A549 (cell line): ENCODE measurements at regions not wholly inside any gene's neighbourhood (a gene's known extent, or its start where the extent isn't known, plus 50 kb on each side); places are given as distances from the start of the nearest gene placed in this dataset.

Experiments used
- ATAC-seq, 2 experiments: fragments of 200-7000 bp in 1 of 2; fragments of >200 bp in 1 of 2; cut with Nextera tagmentation in 1 of 2; cut with Tn5 transposase in 1 of 2; 3 replicates each; pipeline versions ENCODE4 v1.8.0 to v1.9.1; 2018 to 2020; ENCODE audit warnings: mild to moderate bottlenecking in 1 of 2, moderate library complexity in 1 of 2
- CTCF ChIA-PET: fragments of 300-600 bp; sonication (Branson Sonifier 250); formaldehyde crosslinking; extraction: SDS; loops from one replicate; lab custom pipeline; 2021; ENCODE audit warnings: antibody characterized with exemption, inconsistent platforms; lab: Yijun Ruan, JAX
- POLR2A ChIA-PET: fragments of 350-600 bp; formaldehyde crosslinking; extraction: SDS; loops from one replicate; lab custom pipeline; 2021; ENCODE audit warnings: antibody characterized with exemption, inconsistent platforms; lab: Yijun Ruan, JAX
- DNase-seq, 2 experiments: peaks; one replicate each; pipeline versions ENCODE4 v3.0.0 to v3.0.0-alpha.2; 2011 to 2016; ENCODE audit warnings: low read depth in 1 of 2, low spot score in 1 of 2
- FAIRE-seq: peaks from 2 replicates; lab custom pipeline; 2011; peaks lifted over from hg19 to GRCh38; lab: Jason Lieb, UNC
- H3K27ac ChIP-seq, 2 experiments: fragments of >200 bp; sonication (Bioruptor Twin); formaldehyde crosslinking; 3 replicates each; pipeline ENCODE4 v1.5.1; 2016 to 2017
- H3K4me1 ChIP-seq: fragments of >200 bp; sonication (Bioruptor Twin); formaldehyde crosslinking; 3 replicates; pipeline ENCODE4 v1.6.1; 2016
- H3K4me2 ChIP-seq: fragments of >200 bp; sonication (Bioruptor Twin); formaldehyde crosslinking; 3 replicates; pipeline ENCODE4 v1.6.1; 2016
- H3K4me3 ChIP-seq: fragments of >200 bp; sonication (Bioruptor Twin); formaldehyde crosslinking; 3 replicates; pipeline ENCODE4 v1.5.1; 2016
- H3K9me3 ChIP-seq: fragments of >200 bp; sonication (Bioruptor Twin); formaldehyde crosslinking; 3 replicates; pipeline ENCODE4 v1.6.1; 2016
- BHLHE40 ChIP-seq: IDR thresholded peaks from 2 replicates; pipeline ENCODE4 v1.6.1; 2012; ENCODE audit warnings: low read depth, low read length, inconsistent platforms
- CBX2 ChIP-seq: fragments of 200-600 bp; sonication (generic); IDR thresholded peaks from 2 replicates; pipeline ENCODE4 v1.6.1; 2016; ENCODE audit warnings: low read depth, mild to moderate bottlenecking, borderline replicate concordance
- CHD4 ChIP-seq: fragments of 200-600 bp; sonication (generic); IDR thresholded peaks from 2 replicates; pipeline ENCODE4 v1.6.1; 2016; ENCODE audit warnings: antibody characterized with exemption, mild to moderate bottlenecking, borderline replicate concordance
- EHF ChIP-seq: fragments of 250-450 bp; sonication (Bioruptor Pico); IDR thresholded peaks from 2 replicates; pipeline ENCODE4 v1.5.0; 2020; ENCODE audit warnings: mild to moderate bottlenecking
- EP300 ChIP-seq, 2 experiments: fragments of >200 bp; sonication (Bioruptor Twin); formaldehyde crosslinking; IDR thresholded peaks; 2 replicates in 1 of 2; 3 replicates in 1 of 2; pipeline ENCODE4 v1.6.1; 2016 to 2017
- ESRRA ChIP-seq: fragments of 150-350 bp; IDR thresholded peaks from 2 replicates; pipeline ENCODE4 v1.6.1; 2014; ENCODE audit warnings: mild to moderate bottlenecking, low read length, borderline replicate concordance
- FOSB ChIP-seq: fragments of 250-450 bp; sonication (Bioruptor Pico); IDR thresholded peaks from 2 replicates; pipeline ENCODE4 v1.5.0; 2020; ENCODE audit warnings: mild to moderate bottlenecking, moderate library complexity
- FOXS1 ChIP-seq: fragments of 250-450 bp; sonication (Bioruptor Pico); IDR thresholded peaks from 2 replicates; pipeline ENCODE4 v1.5.0; 2020; ENCODE audit warnings: mild to moderate bottlenecking, moderate library complexity
- HOXA7 ChIP-seq: fragments of 250-450 bp; sonication (Bioruptor Pico); IDR thresholded peaks from 2 replicates; pipeline ENCODE4 v1.5.0; 2020; ENCODE audit warnings: mild to moderate bottlenecking, moderate library complexity
- HOXB5 ChIP-seq: fragments of 250-450 bp; sonication (Bioruptor Pico); IDR thresholded peaks from 2 replicates; pipeline ENCODE4 v1.5.0; 2020; ENCODE audit warnings: mild to moderate bottlenecking, moderate library complexity
- JUN ChIP-seq, 2 experiments: fragments of >200 bp; sonication (Bioruptor Twin); formaldehyde crosslinking; IDR thresholded peaks; 2 replicates in 1 of 2; 3 replicates in 1 of 2; pipeline ENCODE4 v1.6.1; 2016 to 2017
- JUNB ChIP-seq: fragments of >200 bp; sonication (Bioruptor Twin); formaldehyde crosslinking; IDR thresholded peaks from 2 replicates; pipeline ENCODE4 v1.6.1; 2016
- MAZ ChIP-seq: fragments of 150-350 bp; IDR thresholded peaks from 2 replicates; pipeline ENCODE4 v1.6.1; 2014; ENCODE audit warnings: antibody characterized with exemption, low read depth, low read length, borderline replicate concordance
- MYC ChIP-seq: IDR thresholded peaks from 2 replicates; pipeline ENCODE4 v1.6.1; 2012; ENCODE audit warnings: mild to moderate bottlenecking, inconsistent platforms, low read length, improper control_type of control experiment, borderline replicate concordance
- NR3C1 ChIP-seq: fragments of >200 bp; sonication (Bioruptor Twin); formaldehyde crosslinking; IDR thresholded peaks from 3 replicates; pipeline ENCODE4 v1.6.1; 2017
- PHF8 ChIP-seq: fragments of 200-600 bp; sonication (generic); IDR thresholded peaks from 2 replicates; pipeline ENCODE4 v1.6.1; 2016; ENCODE audit warnings: low read depth, mild to moderate bottlenecking, antibody characterized with exemption, moderate library complexity, borderline replicate concordance
- POLR2A ChIP-seq: IDR thresholded peaks from 2 replicates; pipeline ENCODE4 v1.6.1; 2012; ENCODE audit warnings: mild to moderate bottlenecking, low read length
- RAD21 ChIP-seq, 2 experiments: fragments of >200 bp in 1 of 2; sonication (Bioruptor Twin) in 1 of 2; formaldehyde crosslinking in 1 of 2; IDR thresholded peaks in 1 of 2; conservative IDR thresholded peaks in 1 of 2; 2 replicates in 1 of 2; 3 replicates in 1 of 2; pipeline ENCODE4 v1.6.1; 2012 to 2018; ENCODE audit warnings: inconsistent platforms in 1 of 2
- RARB ChIP-seq: fragments of 250-450 bp; sonication (Bioruptor Pico); IDR thresholded peaks from 2 replicates; pipeline ENCODE4 v1.8.0; 2021; ENCODE audit warnings: mild to moderate bottlenecking, moderate library complexity
- SREBF2 ChIP-seq: fragments of 450-650 bp; IDR thresholded peaks from 2 replicates; pipeline ENCODE4 v1.6.1; 2014; ENCODE audit warnings: mild to moderate bottlenecking, moderate library complexity
- ZFP36 ChIP-seq: fragments of 450-650 bp; IDR thresholded peaks from 2 replicates; pipeline ENCODE4 v1.6.1; 2014; ENCODE audit warnings: borderline replicate concordance; ENCODE audit not compliant: partially characterized antibody
- ZNF302 ChIP-seq: fragments of 250-450 bp; sonication (Bioruptor Pico); IDR thresholded peaks from 2 replicates; pipeline ENCODE4 v1.9.0; 2021; ENCODE audit warnings: inconsistent platforms, mild to moderate bottlenecking, moderate library complexity
- WGBS: methylation state at CpG from one replicate; pipeline ENCODE4 v1.1.6; 2017; ENCODE audit errors: missing lambda C conversion rate; 5-methylcytosine and 5-hydroxymethylcytosine counted together
- TF ChIP-seq, protein P1 (sequence below): IDR thresholded peaks from 2 replicates; pipeline ENCODE4 v1.6.1; 2012
- TF ChIP-seq, protein P2 (sequence below): fragments of >200 bp; sonication (Bioruptor Twin); formaldehyde crosslinking; IDR thresholded peaks from 2 replicates; pipeline ENCODE4 v1.6.1; 2016
- TF ChIP-seq, protein P3 (sequence below): fragments of 200-600 bp; sonication (generic); IDR thresholded peaks from 2 replicates; pipeline ENCODE4 v1.6.1; 2016; ENCODE audit warnings: antibody characterized with exemption, mild to moderate bottlenecking, moderate library complexity
- TF ChIP-seq, protein P4 (sequence below): fragments of >200 bp; sonication (Bioruptor Twin); formaldehyde crosslinking; IDR thresholded peaks from 3 replicates; pipeline ENCODE4 v1.5.1; 2016

DNA sequence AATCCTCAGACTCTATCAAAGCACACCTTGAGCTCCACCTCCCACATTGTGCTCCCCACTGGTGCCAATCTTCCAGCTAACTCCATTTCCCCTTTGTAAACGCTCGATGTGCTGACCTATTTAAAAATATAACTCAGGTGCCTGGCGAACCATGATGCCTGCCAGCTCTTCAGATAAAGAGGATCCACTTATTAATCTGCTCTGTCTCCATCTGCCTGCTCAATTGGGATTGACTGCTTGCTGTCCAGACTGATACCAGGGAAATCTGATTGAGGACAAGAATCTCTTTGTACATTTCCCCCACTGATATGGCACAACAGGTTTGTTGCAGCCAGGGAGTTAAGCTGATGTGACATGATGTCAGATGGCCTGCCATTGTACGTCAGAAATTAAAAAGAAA is 2036.5 kb upstream of the CELF4 start:
- POLR2A ChIA-PET = no interaction called here
- no peak for FAIRE-seq
- Histone ChIP-seq H3K4me2 (no peak overlapping the region), H3K9me3 (no peaks in the 10 kb centered on the region), H3K4me1 (no peaks in the 10 kb centered on the region), H3K4me3 (no peak overlapping the region), H3K27ac (no peak overlapping the region)
- no peak for TF ChIP-seq CHD4
- TF ChIP-seq, protein P1, sequence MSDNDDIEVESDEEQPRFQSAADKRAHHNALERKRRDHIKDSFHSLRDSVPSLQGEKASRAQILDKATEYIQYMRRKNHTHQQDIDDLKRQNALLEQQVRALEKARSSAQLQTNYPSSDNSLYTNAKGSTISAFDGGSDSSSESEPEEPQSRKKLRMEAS = no peak
- no peak for TF ChIP-seq RAD21 (conservative IDR thresholded peaks at IDR 0.05 in 1 of 2, IDR thresholded peaks at IDR 0.05 in 1 of 2)
- ATAC-seq = no peak
- CTCF ChIA-PET = interaction anchor here (0.7 kb wide), 1 partner anchor 12 kb away, joined by 3 read pairs; no protein-coding TSS in a partner anchor
- no peak for DNase-seq
- WGBS = 89% methylated on average over 4 of the region's 4 CpGs

DNA sequence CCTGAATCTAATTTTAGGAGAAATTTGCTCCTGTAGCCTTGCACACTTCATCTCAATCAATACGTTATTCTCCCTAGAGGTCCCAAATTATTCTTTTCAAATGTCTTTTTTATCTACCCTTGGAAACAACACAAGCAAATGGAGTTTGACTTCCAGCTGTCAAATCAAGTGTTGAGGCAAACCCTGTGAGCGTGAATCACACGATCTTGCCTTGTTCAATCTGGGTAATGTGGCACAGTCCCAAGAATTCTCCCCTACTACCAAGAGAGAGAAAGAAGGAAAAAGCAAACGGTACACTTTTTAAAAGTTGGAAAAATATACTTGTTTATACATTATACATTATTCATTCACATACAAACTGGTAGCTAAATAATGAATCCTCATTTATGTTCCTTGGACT is 2035.3 kb upstream of the CELF4 start:
- H3K4me3 ChIP-seq = no peak overlapping the region
- 79% methylated on average over 4 of the region's 4 CpGs for WGBS
- H3K4me2 ChIP-seq = no peak overlapping the region
- H3K27ac ChIP-seq = no peak overlapping the region
- no peaks in the 10 kb centered on the region for H3K9me3 ChIP-seq
- ChIA-PET CTCF (no interaction called here), POLR2A (no interaction called here)
- FAIRE-seq = no peak
- TF ChIP-seq ESRRA (no peak), NR3C1 (no peak), EP300 (IDR thresholded peaks at IDR 0.05) (no peak), MAZ (no peak), HOXA7 (CRISPR knock-in tag) (no peak), ZFP36 (no peak), HOXB5 (CRISPR knock-in tag) (no peak), PHF8 (no peak), MYC (no peak), FOSB (CRISPR knock-in tag) (no peak), EHF (CRISPR knock-in tag) (no peak), BHLHE40 (no peak), CBX2 (no peak), FOXS1 (CRISPR knock-in tag) (no peak), RARB (CRISPR knock-in tag) (no peak), RAD21 (conservative IDR thresholded peaks at IDR 0.05 in 1 of 2, IDR thresholded peaks at IDR 0.05 in 1 of 2) (no peak), JUN (IDR thresholded peaks at IDR 0.05) (no peak)
- TF ChIP-seq, protein P2, sequence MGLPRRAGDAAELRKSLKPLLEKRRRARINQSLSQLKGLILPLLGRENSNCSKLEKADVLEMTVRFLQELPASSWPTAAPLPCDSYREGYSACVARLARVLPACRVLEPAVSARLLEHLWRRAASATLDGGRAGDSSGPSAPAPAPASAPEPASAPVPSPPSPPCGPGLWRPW = no peak
- TF ChIP-seq, protein P3, sequence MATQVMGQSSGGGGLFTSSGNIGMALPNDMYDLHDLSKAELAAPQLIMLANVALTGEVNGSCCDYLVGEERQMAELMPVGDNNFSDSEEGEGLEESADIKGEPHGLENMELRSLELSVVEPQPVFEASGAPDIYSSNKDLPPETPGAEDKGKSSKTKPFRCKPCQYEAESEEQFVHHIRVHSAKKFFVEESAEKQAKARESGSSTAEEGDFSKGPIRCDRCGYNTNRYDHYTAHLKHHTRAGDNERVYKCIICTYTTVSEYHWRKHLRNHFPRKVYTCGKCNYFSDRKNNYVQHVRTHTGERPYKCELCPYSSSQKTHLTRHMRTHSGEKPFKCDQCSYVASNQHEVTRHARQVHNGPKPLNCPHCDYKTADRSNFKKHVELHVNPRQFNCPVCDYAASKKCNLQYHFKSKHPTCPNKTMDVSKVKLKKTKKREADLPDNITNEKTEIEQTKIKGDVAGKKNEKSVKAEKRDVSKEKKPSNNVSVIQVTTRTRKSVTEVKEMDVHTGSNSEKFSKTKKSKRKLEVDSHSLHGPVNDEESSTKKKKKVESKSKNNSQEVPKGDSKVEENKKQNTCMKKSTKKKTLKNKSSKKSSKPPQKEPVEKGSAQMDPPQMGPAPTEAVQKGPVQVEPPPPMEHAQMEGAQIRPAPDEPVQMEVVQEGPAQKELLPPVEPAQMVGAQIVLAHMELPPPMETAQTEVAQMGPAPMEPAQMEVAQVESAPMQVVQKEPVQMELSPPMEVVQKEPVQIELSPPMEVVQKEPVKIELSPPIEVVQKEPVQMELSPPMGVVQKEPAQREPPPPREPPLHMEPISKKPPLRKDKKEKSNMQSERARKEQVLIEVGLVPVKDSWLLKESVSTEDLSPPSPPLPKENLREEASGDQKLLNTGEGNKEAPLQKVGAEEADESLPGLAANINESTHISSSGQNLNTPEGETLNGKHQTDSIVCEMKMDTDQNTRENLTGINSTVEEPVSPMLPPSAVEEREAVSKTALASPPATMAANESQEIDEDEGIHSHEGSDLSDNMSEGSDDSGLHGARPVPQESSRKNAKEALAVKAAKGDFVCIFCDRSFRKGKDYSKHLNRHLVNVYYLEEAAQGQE = no peak
- no peak for ATAC-seq
- no peak for DNase-seq
- no peaks in the 10 kb centered on the region for H3K4me1 ChIP-seq

DNA sequence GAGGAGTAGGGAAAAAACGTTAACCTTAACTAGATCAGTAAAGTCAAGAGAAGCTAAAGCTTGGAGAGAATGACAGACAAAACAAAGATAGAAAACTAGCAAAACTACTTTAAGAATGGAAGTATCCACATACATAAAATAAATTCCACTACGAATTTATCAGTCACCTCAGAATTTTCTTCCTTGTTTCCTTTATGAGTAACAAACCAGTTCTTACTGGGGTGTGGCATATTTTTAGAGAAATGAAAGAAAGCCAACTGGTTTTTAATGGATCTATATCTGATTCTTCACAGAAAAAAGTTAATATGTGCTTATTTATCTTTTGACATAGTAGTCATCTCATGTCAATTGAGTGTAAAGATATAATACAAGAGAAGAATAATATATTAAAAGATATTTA is 2033.7 kb upstream of the CELF4 start:
- ChIA-PET CTCF (no interaction called here), POLR2A (no interaction called here)
- Histone ChIP-seq H3K4me2 (no peak overlapping the region), H3K4me1 (no peaks in the 10 kb centered on the region), H3K9me3 (no peaks in the 10 kb centered on the region), H3K4me3 (no peak overlapping the region), H3K27ac (no peak overlapping the region)
- TF ChIP-seq SREBF2 = no peak
- TF ChIP-seq, protein P3 = no peak
- TF ChIP-seq JUNB = no peak
- no peak for TF ChIP-seq ZNF302 (CRISPR knock-in tag)
- no peak for TF ChIP-seq MYC
- TF ChIP-seq, protein P4, sequence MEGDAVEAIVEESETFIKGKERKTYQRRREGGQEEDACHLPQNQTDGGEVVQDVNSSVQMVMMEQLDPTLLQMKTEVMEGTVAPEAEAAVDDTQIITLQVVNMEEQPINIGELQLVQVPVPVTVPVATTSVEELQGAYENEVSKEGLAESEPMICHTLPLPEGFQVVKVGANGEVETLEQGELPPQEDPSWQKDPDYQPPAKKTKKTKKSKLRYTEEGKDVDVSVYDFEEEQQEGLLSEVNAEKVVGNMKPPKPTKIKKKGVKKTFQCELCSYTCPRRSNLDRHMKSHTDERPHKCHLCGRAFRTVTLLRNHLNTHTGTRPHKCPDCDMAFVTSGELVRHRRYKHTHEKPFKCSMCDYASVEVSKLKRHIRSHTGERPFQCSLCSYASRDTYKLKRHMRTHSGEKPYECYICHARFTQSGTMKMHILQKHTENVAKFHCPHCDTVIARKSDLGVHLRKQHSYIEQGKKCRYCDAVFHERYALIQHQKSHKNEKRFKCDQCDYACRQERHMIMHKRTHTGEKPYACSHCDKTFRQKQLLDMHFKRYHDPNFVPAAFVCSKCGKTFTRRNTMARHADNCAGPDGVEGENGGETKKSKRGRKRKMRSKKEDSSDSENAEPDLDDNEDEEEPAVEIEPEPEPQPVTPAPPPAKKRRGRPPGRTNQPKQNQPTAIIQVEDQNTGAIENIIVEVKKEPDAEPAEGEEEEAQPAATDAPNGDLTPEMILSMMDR = no peak
- TF ChIP-seq POLR2A = no peak
- 76% methylated on average over 2 of the region's 2 CpGs for WGBS
- FAIRE-seq (no peak), DNase-seq (no peak), ATAC-seq (no peak)
